NCI-H2196 treated with DMSO at 0.1 percent for 48 hours (cell line): ENCODE measurements at regions not wholly inside any gene's neighbourhood (a gene's known extent, or its start where the extent isn't known, plus 50 kb on each side); places are given as distances from the start of the nearest gene placed in this dataset.

ENCODE experiments used
- DNase-seq: peaks from one replicate; lab custom pipeline; 2025; ENCODE audit not compliant: unreplicated experiment; lab: John Stamatoyannopoulos, UW

- DNase-seq: no peak
Observed at GRCh38 chr21:28828021-28828420, 164.7 kb downstream of the LTN1 start.

GRCh38 chr21:28827422-28827821 is 165.3 kb downstream of the LTN1 start:
- no peak for DNase-seq

GRCh38 chr21:28826569-28826968 is 166.1 kb downstream of the LTN1 start:
- no peak for DNase-seq

GRCh38 chr21:28826021-28826420 is 166.7 kb downstream of the LTN1 start:
- no peak for DNase-seq

- DNase-seq: no peak
Observed at GRCh38 chr21:28823429-28823828, 169.2 kb downstream of the LTN1 start.

- DNase-seq: no peak
Observed at GRCh38 chr21:28822486-28823335, 170.0 kb downstream of the LTN1 start.

GRCh38 chr21:28822123-28822399 is 170.6 kb downstream of the LTN1 start:
- no peak for DNase-seq

GRCh38 chr21:28821276-28822122 is 171.2 kb downstream of the LTN1 start:
- DNase-seq: no peak

- no peak for DNase-seq
Observed at GRCh38 chr21:28818663-28819278, 173.9 kb downstream of the LTN1 start.

GRCh38 chr21:28817871-28818270 is 174.8 kb downstream of the LTN1 start:
- no peak for DNase-seq

- DNase-seq: no peak
Observed at GRCh38 chr21:28811860-28812259, 180.8 kb downstream of the LTN1 start.

GRCh38 chr21:28810826-28811524 is 181.7 kb downstream of the LTN1 start:
- no peak for DNase-seq

- no peak for DNase-seq
Observed at GRCh38 chr21:28805885-28806284, 186.8 kb downstream of the LTN1 start.

GRCh38 chr21:28804089-28804670 is 188.5 kb downstream of the LTN1 start:
- no peak for DNase-seq

- DNase-seq: no peak
Observed at GRCh38 chr21:28801906-28802305, 190.8 kb downstream of the LTN1 start.

- DNase-seq: no peak
Observed at GRCh38 chr21:28799926-28800325, 192.8 kb downstream of the LTN1 start.

GRCh38 chr21:28798798-28799197 is 193.9 kb downstream of the LTN1 start:
- no peak for DNase-seq

GRCh38 chr21:28795251-28795650 is 197.4 kb downstream of the LTN1 start:
- no peak for DNase-seq

GRCh38 chr21:28794371-28794851 is 198.3 kb downstream of the LTN1 start:
- no peak for DNase-seq

GRCh38 chr21:28793043-28793442 is 199.6 kb downstream of the LTN1 start:
- DNase-seq: no peak
